Dendritic cell treated with granulocyte-macrophage colony-stimulating factor and Interleukin-4, amounts not matched to agents 40 ng/mL and 50 ng/mL, for 4 days (primary cell): ENCODE measurements at regions not wholly inside any gene's neighbourhood (a gene's known extent, or its start where the extent isn't known, plus 50 kb on each side); places are given as distances from the start of the nearest gene placed in this dataset.

Experiments used
- H3K27ac Mint-ChIP-seq: one replicate; pipeline ENCODE4 v1.8.0; 2022; ENCODE audit warnings: mild to moderate bottlenecking, mixed read lengths
- H3K27me3 Mint-ChIP-seq: one replicate; pipeline ENCODE4 v1.8.0; 2022; ENCODE audit warnings: mild to moderate bottlenecking, mixed read lengths
- H3K36me3 Mint-ChIP-seq: one replicate; pipeline ENCODE4 v1.8.0; 2022; ENCODE audit warnings: low read depth, mixed read lengths
- H3K4me1 Mint-ChIP-seq: one replicate; pipeline ENCODE4 v1.8.0; 2022; ENCODE audit warnings: low read depth, mixed read lengths
- H3K4me3 Mint-ChIP-seq: one replicate; pipeline ENCODE4 v1.8.0; 2022; ENCODE audit warnings: mild to moderate bottlenecking, moderate library complexity, mixed read lengths
- H3K9me3 Mint-ChIP-seq: one replicate; pipeline ENCODE4 v1.8.0; 2022; ENCODE audit warnings: mixed read lengths
- intact Hi-C: fragments of 100-400 bp; cut with micrococcal nuclease; formaldehyde crosslinking; loops from one replicate; pipeline ENCODE4 v1.15.0; 2022

DNA sequence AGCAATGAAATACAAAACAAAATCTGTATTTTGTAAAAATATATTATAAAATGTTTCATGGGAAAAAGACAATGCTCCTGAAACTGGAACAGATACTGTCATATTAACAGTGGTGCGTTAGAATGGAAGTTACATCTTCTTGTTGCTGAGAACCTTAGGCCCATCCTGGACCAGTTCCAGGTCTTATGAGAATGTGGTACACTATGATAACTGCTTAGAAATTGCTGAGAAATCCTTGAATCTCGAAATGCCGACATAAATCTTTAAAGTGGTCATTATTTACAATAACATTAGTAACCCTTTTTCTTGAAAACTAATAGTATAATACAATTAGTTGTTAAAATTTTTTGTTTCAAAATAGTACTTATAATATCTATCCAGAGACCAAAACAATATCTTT is 747.9 kb upstream of the NCAM2 start:
- Mint-ChIP-seq H3K36me3 (no peaks in the 10 kb centered on the region), H3K9me3 (no peaks in the 10 kb centered on the region), H3K27me3 (no peaks in the 10 kb centered on the region), H3K4me1 (no peaks in the 10 kb centered on the region), H3K27ac (no peak overlapping the region), H3K4me3 (no peak overlapping the region)
- intact Hi-C loops: no loop called here

DNA sequence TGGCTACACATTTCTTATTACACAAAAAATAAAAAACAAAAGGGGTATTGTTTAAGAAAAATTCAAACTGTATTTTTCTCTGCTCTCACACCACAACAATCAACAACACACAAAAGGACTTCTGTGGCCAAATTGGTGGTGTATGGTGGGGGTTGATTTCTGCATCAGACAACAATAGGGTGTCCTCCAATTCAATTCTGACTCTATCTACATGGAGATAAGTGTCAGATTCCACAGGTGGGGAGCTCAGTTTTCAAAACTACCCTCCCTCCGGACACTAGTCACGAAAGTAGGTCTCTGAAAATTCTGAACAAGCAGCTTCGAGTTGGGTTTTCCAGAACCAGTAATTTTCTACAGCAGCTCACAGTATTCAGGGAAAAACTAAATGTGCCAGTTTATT is 744.9 kb upstream of the NCAM2 start:
- intact Hi-C loops: no loop called here
- Mint-ChIP-seq H3K27me3 (no peaks in the 10 kb centered on the region), H3K36me3 (no peaks in the 10 kb centered on the region), H3K27ac (no peak overlapping the region), H3K4me1 (peaks cover 1% of the 10 kb centered on the region), H3K4me3 (no peak overlapping the region), H3K9me3 (no peaks in the 10 kb centered on the region)

DNA sequence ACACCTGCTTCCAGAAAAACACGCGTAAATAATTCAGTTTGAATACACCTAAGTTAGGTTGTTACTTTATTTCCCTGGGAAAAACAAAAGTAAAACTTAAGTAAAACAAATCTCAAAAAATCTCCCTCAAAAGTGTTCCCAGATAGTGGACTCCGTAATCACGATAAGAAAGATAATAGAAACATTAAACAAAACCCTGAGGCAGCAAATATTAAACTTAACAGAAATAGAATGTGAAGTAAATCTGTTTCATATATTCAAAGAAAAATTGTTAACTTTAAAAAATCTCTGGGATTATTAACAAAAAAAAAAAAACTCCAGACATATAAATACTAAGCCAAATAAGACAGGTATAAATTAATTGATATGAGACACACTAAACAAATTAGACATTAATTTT is 743.2 kb upstream of the NCAM2 start:
- intact Hi-C loops: no loop called here
- Mint-ChIP-seq H3K27me3 (no peaks in the 10 kb centered on the region), H3K27ac (no peak overlapping the region), H3K4me1 (peaks cover 11% of the 10 kb centered on the region), H3K36me3 (no peaks in the 10 kb centered on the region), H3K9me3 (no peaks in the 10 kb centered on the region), H3K4me3 (no peak overlapping the region)

DNA sequence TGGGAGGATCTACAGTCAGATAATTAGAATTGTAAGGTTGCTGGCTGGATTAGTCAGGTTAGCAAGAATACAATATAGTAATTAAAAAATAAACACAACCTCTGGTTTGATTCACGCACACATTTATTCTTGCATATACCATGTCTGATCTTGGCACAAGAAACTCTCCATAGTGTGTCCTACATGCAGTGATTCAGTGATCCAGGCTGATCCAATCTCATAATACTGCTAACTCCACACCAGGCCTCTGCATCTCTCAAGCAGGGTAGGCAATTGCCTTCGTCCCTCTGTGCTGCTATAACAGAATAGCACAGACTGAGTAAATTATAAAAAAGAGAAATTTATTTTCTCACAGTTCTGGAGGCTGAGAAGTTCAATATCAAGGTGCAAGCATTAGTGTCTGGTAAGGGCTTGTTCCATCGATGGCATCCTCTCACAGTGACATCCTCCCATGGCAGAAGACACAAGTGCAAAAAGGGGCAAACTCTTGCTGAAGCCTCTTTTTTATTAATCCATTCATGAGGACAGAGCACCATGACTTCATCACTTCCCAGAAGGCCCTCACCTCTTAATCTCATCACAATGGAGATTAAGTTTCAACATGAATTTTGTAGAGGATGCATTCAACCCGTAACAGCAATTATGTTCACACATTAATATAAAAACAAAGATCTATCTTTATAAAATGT is 741.0 kb upstream of the NCAM2 start:
- Mint-ChIP-seq H3K36me3 (no peaks in the 10 kb centered on the region), H3K4me1 (peaks cover 17% of the 10 kb centered on the region), H3K27me3 (no peaks in the 10 kb centered on the region), H3K9me3 (no peaks in the 10 kb centered on the region), H3K4me3 (no peak overlapping the region), H3K27ac (no peak overlapping the region)
- intact Hi-C loops: no loop called here

DNA sequence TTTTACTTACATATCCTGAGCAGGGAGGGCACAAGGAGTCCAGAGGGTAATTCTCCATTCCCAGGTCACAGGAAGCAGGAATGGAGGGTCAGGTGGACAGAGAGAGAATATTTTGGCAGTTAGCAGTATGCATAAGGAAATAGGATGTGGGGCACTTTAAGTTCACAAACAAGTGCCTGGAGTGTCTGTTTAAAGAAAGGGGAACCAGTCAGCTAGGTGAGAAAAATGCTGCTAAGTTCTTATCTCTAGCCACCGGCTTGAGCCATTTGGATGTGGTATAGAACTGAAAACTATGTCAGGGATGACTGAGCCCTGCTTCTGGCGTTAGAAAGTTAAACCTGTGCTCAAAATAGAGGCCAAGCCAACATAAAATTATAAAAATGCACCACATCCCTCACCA is 739.7 kb upstream of the NCAM2 start:
- Mint-ChIP-seq H3K4me3 (no peak overlapping the region), H3K27me3 (no peaks in the 10 kb centered on the region), H3K27ac (no peak overlapping the region), H3K4me1 (peaks cover 17% of the 10 kb centered on the region), H3K36me3 (no peaks in the 10 kb centered on the region), H3K9me3 (no peaks in the 10 kb centered on the region)
- intact Hi-C loops: no loop called here

DNA sequence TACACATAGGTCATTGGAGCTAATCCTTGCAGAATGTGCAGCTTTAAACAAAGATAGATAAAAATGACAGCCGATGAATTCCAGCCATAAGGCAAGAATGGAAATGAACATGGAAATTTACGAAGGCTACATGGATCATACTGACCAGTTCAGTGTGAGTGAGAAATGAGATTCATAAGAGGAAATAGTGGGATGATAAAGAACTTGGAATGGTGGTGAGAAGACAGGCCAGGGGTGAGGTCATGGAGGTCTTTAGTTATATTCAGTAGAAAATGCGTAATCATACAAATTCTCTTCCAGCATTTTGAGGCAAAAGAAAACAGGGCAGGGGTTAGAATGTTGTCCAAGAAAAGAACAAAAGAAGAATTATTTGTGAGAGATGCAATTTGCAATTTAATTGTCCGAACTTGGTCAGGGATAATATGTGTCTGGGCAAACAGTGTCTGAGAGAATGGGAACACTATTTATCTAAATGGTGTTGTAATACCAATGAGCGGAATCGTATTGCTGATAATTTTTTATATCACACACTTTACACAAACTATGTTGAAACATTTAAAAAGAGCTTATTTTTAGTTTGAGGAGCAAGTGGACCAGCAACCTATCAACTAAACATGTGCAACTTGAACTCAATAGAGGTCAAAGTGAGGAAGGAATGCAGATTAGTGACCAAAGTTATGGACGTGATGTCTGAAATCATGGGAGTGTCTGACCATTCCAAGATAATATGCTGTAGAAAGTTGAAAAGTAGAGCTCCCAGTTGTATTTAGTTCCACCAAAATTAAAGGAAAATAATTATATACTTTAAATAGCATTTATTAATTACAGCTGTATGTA is 739.0 kb upstream of the NCAM2 start:
- Mint-ChIP-seq H3K27ac (no peak overlapping the region), H3K9me3 (peaks cover 3% of the 10 kb centered on the region), H3K27me3 (no peaks in the 10 kb centered on the region)

DNA sequence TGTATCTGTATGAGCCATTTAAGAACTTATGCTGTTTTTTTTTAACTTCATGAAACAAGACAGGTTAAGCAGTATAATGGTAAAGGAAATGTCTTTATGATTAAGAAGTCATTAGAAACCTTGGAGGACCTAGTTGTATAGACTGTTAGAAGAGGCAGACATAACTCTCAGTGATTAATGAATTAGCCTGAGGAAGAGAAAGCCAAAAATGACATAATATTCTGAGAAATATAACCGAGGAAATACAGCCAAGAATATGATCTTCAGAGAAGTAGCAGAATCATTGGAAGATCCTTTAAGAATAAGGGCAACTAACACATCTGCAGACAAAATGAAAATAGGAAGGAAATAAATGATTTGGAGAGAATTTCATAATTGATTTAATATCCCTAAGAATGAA is 738.1 kb upstream of the NCAM2 start:
- no peaks in the 10 kb centered on the region for H3K36me3 Mint-ChIP-seq
- no peak overlapping the region for H3K4me3 Mint-ChIP-seq
- peaks cover 10% of the 10 kb centered on the region for H3K9me3 Mint-ChIP-seq
- peaks cover 17% of the 10 kb centered on the region for H3K4me1 Mint-ChIP-seq
- H3K27ac Mint-ChIP-seq: no peak overlapping the region
- intact Hi-C loops: no loop called here
- H3K27me3 Mint-ChIP-seq: no peaks in the 10 kb centered on the region

More for the DNA sequence above, 739.0 kb upstream of the NCAM2 start:
- Mint-ChIP-seq H3K4me1 (peaks cover 17% of the 10 kb centered on the region), H3K36me3 (no peaks in the 10 kb centered on the region), H3K4me3 (no peak overlapping the region)
- intact Hi-C loops: no loop called here

DNA sequence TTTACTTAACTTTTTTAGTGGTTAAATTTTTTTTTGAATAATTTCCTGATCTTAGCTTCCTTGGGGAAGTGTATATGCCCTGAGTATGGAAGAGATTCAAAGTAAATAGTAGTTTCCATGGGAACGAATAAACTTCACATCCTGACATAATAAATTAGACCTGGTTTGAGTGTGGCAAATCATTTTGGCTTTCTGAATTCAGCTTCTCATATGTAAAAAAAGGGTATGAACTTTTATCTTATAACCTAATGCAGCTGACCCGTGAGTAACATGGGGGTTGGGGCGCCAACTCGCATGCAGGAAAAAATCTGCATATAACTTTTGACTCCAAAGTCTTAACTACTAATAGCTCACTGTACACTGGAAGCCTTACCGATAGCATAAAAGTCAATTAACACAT is 736.8 kb upstream of the NCAM2 start:
- H3K4me1 Mint-ChIP-seq: peaks cover 17% of the 10 kb centered on the region
- H3K36me3 Mint-ChIP-seq: no peaks in the 10 kb centered on the region
- H3K27me3 Mint-ChIP-seq: no peaks in the 10 kb centered on the region
- H3K9me3 Mint-ChIP-seq: peaks cover 10% of the 10 kb centered on the region
- intact Hi-C loops: no loop called here
- H3K4me3 Mint-ChIP-seq: no peak overlapping the region
- no peak overlapping the region for H3K27ac Mint-ChIP-seq

DNA sequence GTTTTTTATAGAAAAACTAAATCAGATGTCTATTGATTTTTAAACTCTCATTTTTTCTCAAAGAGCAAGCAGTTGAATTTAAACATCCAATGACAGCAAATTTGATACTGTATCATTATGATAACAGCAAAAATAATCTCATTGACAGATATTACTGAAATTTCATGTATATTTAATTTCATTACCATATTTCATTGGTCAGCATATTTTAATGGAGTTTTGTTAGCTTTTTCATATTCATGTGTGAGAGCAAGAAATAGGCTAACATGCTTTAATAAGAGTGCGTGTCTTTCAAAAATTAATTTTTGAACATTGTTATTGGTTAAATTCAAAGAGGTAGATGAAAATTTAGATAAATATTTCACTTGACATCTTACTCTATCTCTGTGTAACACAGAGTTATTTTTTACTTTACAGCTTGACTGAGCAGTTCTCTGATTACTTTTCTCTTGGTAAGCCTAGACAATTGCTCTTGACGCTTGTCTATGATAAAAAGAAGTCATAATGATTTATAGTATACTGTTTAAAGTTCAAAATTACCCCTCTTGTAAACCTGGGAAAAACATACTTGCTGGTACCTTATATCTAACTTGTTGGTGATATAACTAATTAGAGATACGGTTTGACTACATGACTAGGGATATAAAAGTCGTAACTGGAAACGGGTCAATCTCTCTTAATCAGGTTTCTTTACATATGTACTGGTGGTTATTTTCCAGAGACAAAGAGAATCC is 732.3 kb upstream of the NCAM2 start:
- Mint-ChIP-seq H3K27me3 (no peaks in the 10 kb centered on the region), H3K27ac (no peak overlapping the region)

DNA sequence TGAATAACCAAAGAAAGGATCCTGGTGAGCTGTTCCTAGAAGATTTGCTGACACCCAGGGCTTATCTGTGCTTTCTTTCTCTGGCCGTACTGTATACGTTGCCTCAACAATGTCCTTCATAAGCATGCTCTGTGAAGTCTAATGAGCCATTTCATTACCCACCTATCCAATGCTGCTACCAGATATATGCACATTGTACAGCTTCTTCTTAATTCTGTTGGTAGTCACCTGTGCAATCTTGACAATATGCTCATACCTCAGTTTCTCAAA is 731.8 kb upstream of the NCAM2 start:
- Mint-ChIP-seq H3K4me1 (no peaks in the 10 kb centered on the region), H3K36me3 (no peaks in the 10 kb centered on the region), H3K27ac (no peak overlapping the region), H3K27me3 (no peaks in the 10 kb centered on the region), H3K4me3 (no peak overlapping the region), H3K9me3 (peaks cover 10% of the 10 kb centered on the region)
- intact Hi-C loops: no loop called here

More for the DNA sequence above, 732.3 kb upstream of the NCAM2 start:
- Mint-ChIP-seq H3K9me3 (peaks cover 10% of the 10 kb centered on the region), H3K4me1 (no peaks in the 10 kb centered on the region), H3K4me3 (no peak overlapping the region), H3K36me3 (no peaks in the 10 kb centered on the region)
- intact Hi-C loops: no loop called here

DNA sequence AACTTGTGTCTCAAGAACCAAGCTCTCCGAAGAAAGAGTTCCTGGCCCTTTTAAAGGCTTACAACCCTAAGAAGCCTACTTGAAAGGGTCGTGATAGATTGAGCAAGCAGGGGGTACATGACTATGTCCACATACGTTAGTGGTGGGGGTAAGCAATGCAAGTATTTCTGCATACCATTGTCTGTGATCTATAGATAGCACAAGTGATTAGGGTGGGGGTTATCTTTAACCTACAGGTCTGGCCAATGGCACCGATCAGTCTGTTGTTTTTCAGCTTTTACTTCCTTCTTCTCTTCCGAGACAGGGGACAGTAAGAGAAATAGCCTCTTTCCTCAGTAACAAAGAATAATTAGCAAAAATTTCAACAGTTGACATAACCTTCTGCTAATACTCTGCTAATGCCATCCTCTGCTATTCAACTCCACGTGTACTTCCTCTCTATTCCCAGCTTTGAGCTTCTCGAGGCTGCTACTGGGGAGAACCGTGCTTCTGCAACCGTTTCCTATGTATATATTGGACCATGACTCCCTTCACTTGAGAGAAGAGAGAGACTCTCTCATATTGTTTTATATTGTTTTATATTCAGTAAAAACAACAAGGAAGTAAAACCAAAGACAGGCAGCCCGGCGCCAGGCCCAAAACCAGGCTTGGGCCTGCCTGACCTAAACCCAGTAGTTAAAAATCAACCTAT is 727.7 kb upstream of the NCAM2 start:
- intact Hi-C loops: no loop called here
- Mint-ChIP-seq H3K9me3 (peaks cover 14% of the 10 kb centered on the region), H3K36me3 (no peaks in the 10 kb centered on the region), H3K27me3 (no peaks in the 10 kb centered on the region), H3K27ac (no peak overlapping the region), H3K4me1 (no peaks in the 10 kb centered on the region), H3K4me3 (no peak overlapping the region)

DNA sequence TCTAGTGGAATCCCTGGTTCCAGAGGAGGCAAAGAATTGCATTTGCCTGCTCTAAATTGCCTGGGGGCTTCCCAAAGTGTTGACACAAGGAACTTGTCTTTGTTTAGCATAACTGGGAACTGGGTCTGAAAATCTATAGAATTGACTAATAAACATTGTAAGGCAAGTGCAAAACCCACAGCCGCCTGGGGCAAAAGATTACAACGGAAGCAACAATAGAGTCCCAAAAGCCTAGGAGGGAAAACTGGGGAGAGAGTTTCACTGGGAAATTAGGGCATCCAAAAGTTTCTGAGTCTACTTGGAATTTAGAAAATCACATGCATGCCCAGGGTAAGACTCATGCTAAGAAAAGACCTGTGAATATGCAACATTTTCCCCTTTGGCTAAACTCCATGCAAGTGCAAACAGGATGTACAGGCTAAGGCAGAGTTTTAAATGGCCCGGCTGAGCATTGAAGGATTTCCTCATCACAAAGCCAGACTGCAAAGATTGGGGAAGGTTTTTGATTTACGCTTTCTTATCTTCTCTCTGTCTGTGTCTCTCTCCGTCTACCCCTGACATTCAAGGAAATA is 725.3 kb upstream of the NCAM2 start:
- intact Hi-C loops: no loop called here
- no peaks in the 10 kb centered on the region for H3K36me3 Mint-ChIP-seq
- H3K27me3 Mint-ChIP-seq: no peaks in the 10 kb centered on the region
- H3K9me3 Mint-ChIP-seq: peaks cover 14% of the 10 kb centered on the region
- no peak overlapping the region for H3K27ac Mint-ChIP-seq
- H3K4me3 Mint-ChIP-seq: no peak overlapping the region
- H3K4me1 Mint-ChIP-seq: no peaks in the 10 kb centered on the region

DNA sequence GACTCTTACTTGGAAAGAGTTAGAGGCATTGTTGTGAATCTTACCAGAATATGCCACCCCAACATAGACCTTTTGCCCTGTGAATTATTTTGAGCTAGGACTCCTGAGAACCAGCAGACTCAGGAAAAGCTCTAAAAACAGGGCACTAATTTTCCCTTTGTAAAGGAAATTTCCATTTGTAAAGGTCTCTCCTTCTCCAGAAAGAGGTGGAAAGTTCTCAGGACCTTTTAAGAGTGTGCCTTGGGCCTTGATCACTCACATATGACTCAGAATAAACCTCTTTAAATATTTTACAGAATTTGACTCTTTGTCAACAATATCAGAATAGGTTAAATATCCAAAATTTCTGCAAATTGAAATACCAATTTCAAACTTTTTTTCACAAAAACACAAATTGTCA is 721.8 kb upstream of the NCAM2 start:
- H3K4me3 Mint-ChIP-seq: no peak overlapping the region
- no peaks in the 10 kb centered on the region for H3K36me3 Mint-ChIP-seq
- no peak overlapping the region for H3K27ac Mint-ChIP-seq
- no peaks in the 10 kb centered on the region for H3K27me3 Mint-ChIP-seq
- peaks cover 14% of the 10 kb centered on the region for H3K9me3 Mint-ChIP-seq
- no peaks in the 10 kb centered on the region for H3K4me1 Mint-ChIP-seq
- intact Hi-C loops: no loop called here

DNA sequence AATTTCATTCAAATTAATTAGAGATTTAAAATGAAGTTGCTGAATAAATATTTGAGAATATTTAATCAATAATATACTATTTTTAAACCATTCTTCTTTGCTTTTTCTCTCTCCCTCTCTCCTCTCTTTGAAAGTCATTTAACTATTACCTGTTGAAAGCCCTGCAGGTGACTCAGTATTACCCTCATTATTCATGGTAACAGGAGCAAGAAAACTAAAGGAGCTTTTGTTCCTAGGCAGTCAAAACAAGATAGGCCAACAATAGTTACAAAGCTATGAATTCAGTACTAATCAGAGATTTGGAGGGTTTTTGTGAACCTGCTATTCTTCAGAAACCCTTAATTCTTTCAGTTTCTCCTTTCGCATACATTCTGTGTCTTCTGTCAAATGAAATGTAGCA is 721.3 kb upstream of the NCAM2 start:
- no peak overlapping the region for H3K4me3 Mint-ChIP-seq
- peaks cover 14% of the 10 kb centered on the region for H3K9me3 Mint-ChIP-seq
- no peaks in the 10 kb centered on the region for H3K4me1 Mint-ChIP-seq
- intact Hi-C loops: no loop called here
- no peaks in the 10 kb centered on the region for H3K27me3 Mint-ChIP-seq
- no peaks in the 10 kb centered on the region for H3K36me3 Mint-ChIP-seq
- no peak overlapping the region for H3K27ac Mint-ChIP-seq
